ENCODE measurements at regions not wholly inside any gene's neighbourhood (a gene's known extent, or its start where the extent isn't known, plus 50 kb on each side); places are given as distances from the start of the nearest gene placed in this dataset.
A peak's percentile ranks its signal among the peaks of the same experiment; 100 is the strongest.

GRCh38 chr14:85943192-85943591, 413.2 kb downstream of the FLRT2 start:
- in situ Hi-C loops (cut with HindIII; ENCODE audit: low pct_unique_long_range_greater_than_20kb, low sequenced_read_pairs): no loop called here

GRCh38 chr14:85934886-85935254, 404.9 kb downstream of the FLRT2 start:
- in situ Hi-C loops (cut with HindIII; ENCODE audit: low pct_unique_long_range_greater_than_20kb, low sequenced_read_pairs): no loop called here

More at GRCh38 chr14:85943192-85943591, 413.2 kb downstream of the FLRT2 start:
- DNase-seq (ENCODE audit: low read depth): no peak

GRCh38 chr14:85934123-85934885, 404.4 kb downstream of the FLRT2 start:
- in situ Hi-C loops (cut with HindIII; ENCODE audit: low pct_unique_long_range_greater_than_20kb, low sequenced_read_pairs): no loop called here
- DNase-seq (ENCODE audit: low read depth): peak; percentile 87

More at GRCh38 chr14:85934886-85935254, 404.9 kb downstream of the FLRT2 start:
- DNase-seq (ENCODE audit: low read depth): no peak

- in situ Hi-C loops (cut with HindIII; ENCODE audit: low pct_unique_long_range_greater_than_20kb, low sequenced_read_pairs): no loop called here
- no peak for DNase-seq (ENCODE audit: low read depth)
These were observed 391.3 kb downstream of the FLRT2 start for GRCh38 chr14:85921241-85921640.

GRCh38 chr14:85917716-85918115, 387.8 kb downstream of the FLRT2 start:
- no peak for DNase-seq (ENCODE audit: low read depth)
- in situ Hi-C loops (cut with HindIII; ENCODE audit: low pct_unique_long_range_greater_than_20kb, low sequenced_read_pairs): no loop called here

- no peak for DNase-seq (ENCODE audit: low read depth)
These were observed 385.8 kb downstream of the FLRT2 start for GRCh38 chr14:85915711-85916110.

GRCh38 chr14:85912141-85912540, 382.2 kb downstream of the FLRT2 start:
- in situ Hi-C loops (cut with HindIII; ENCODE audit: low pct_unique_long_range_greater_than_20kb, low sequenced_read_pairs): no loop called here

More at GRCh38 chr14:85915711-85916110, 385.8 kb downstream of the FLRT2 start:
- in situ Hi-C loops (cut with HindIII; ENCODE audit: low pct_unique_long_range_greater_than_20kb, low sequenced_read_pairs): no loop called here

GRCh38 chr14:85911044-85911443, 381.1 kb downstream of the FLRT2 start:
- in situ Hi-C loops (cut with HindIII; ENCODE audit: low pct_unique_long_range_greater_than_20kb, low sequenced_read_pairs): no loop called here
- no peak for DNase-seq (ENCODE audit: low read depth)

More at GRCh38 chr14:85912141-85912540, 382.2 kb downstream of the FLRT2 start:
- no peak for DNase-seq (ENCODE audit: low read depth)

- DNase-seq (ENCODE audit: low read depth): no peak
- in situ Hi-C loops (cut with HindIII; ENCODE audit: low pct_unique_long_range_greater_than_20kb, low sequenced_read_pairs): no loop called here
These were observed 379.6 kb downstream of the FLRT2 start for GRCh38 chr14:85909581-85909980.

GRCh38 chr14:85907536-85907935, 377.6 kb downstream of the FLRT2 start:
- in situ Hi-C loops (cut with HindIII; ENCODE audit: low pct_unique_long_range_greater_than_20kb, low sequenced_read_pairs): no loop called here
- no peak for DNase-seq (ENCODE audit: low read depth)

GRCh38 chr14:85897808-85898207, 367.9 kb downstream of the FLRT2 start:
- no peak for DNase-seq (ENCODE audit: low read depth)

GRCh38 chr14:85895603-85896002, 365.7 kb downstream of the FLRT2 start:
- no peak for DNase-seq (ENCODE audit: low read depth)
- in situ Hi-C loops (cut with HindIII; ENCODE audit: low pct_unique_long_range_greater_than_20kb, low sequenced_read_pairs): no loop called here

More at GRCh38 chr14:85897808-85898207, 367.9 kb downstream of the FLRT2 start:
- in situ Hi-C loops (cut with HindIII; ENCODE audit: low pct_unique_long_range_greater_than_20kb, low sequenced_read_pairs): no loop called here

GRCh38 chr14:85892251-85892650, 362.3 kb downstream of the FLRT2 start:
- DNase-seq (ENCODE audit: low read depth): no peak
- in situ Hi-C loops (cut with HindIII; ENCODE audit: low pct_unique_long_range_greater_than_20kb, low sequenced_read_pairs): no loop called here

- DNase-seq (ENCODE audit: low read depth): no peak
- in situ Hi-C loops (cut with HindIII; ENCODE audit: low pct_unique_long_range_greater_than_20kb, low sequenced_read_pairs): no loop called here
These were observed 354.0 kb downstream of the FLRT2 start for GRCh38 chr14:85883966-85884365.

GRCh38 chr14:85883101-85883500, 353.2 kb downstream of the FLRT2 start:
- in situ Hi-C loops (cut with HindIII; ENCODE audit: low pct_unique_long_range_greater_than_20kb, low sequenced_read_pairs): no loop called here
- no peak for DNase-seq (ENCODE audit: low read depth)

- no peak for DNase-seq (ENCODE audit: low read depth)
- in situ Hi-C loops (cut with HindIII; ENCODE audit: low pct_unique_long_range_greater_than_20kb, low sequenced_read_pairs): no loop called here
These were observed 352.0 kb downstream of the FLRT2 start for GRCh38 chr14:85881935-85882334.

GRCh38 chr14:85878874-85879273, 348.9 kb downstream of the FLRT2 start:
- in situ Hi-C loops (cut with HindIII; ENCODE audit: low pct_unique_long_range_greater_than_20kb, low sequenced_read_pairs): no loop called here
- DNase-seq (ENCODE audit: low read depth): no peak

GRCh38 chr14:85873006-85873405, 343.1 kb downstream of the FLRT2 start:
- in situ Hi-C loops (cut with HindIII; ENCODE audit: low pct_unique_long_range_greater_than_20kb, low sequenced_read_pairs): no loop called here
- no peak for DNase-seq (ENCODE audit: low read depth)

- in situ Hi-C loops (cut with HindIII; ENCODE audit: low pct_unique_long_range_greater_than_20kb, low sequenced_read_pairs): no loop called here
- DNase-seq (ENCODE audit: low read depth): no peak
These were observed 337.5 kb downstream of the FLRT2 start for GRCh38 chr14:85867450-85867849.

- DNase-seq (ENCODE audit: low read depth): no peak
- in situ Hi-C loops (cut with HindIII; ENCODE audit: low pct_unique_long_range_greater_than_20kb, low sequenced_read_pairs): no loop called here
These were observed 335.8 kb downstream of the FLRT2 start for GRCh38 chr14:85865701-85866100.
